Right cardiac atrium (tissue), 5 donors: ENCODE measurements at regions not wholly inside any gene's neighbourhood (a gene's known extent, or its start where the extent isn't known, plus 50 kb on each side); places are given as distances from the start of the nearest gene placed in this dataset.

Experiments used
- ATAC-seq, 2 donors: fragments of 200-7000 bp; cut with Tn5 transposase; one replicate each; pipeline versions ENCODE4 v1.8.0 to v1.9.1; 2020; ENCODE audit warnings: moderate library complexity in 2 of 2, mild to moderate bottlenecking in 1 of 2
- DNase-seq, 3 donors: peaks; one replicate each; pipeline ENCODE4 v3.0.0-alpha.2; 2020
- H3K27ac ChIP-seq: one replicate; pipeline ENCODE4 v1.5.1; 2013; ENCODE audit warnings: mild to moderate bottlenecking, low read length, control low read depth, moderate library complexity
- H3K27me3 ChIP-seq: one replicate; pipeline ENCODE4 v1.6.1; 2013; ENCODE audit not compliant: control insufficient read depth, insufficient read depth
- H3K4me1 ChIP-seq: one replicate; pipeline ENCODE4 v1.6.1; 2013; ENCODE audit warnings: low read length; ENCODE audit not compliant: control insufficient read depth, insufficient read depth
- H3K4me3 ChIP-seq: one replicate; pipeline ENCODE4 v1.5.1; 2013; ENCODE audit warnings: low read length, control low read depth
- H3K9me3 ChIP-seq: one replicate; pipeline ENCODE4 v1.6.1; 2013; ENCODE audit warnings: low read length; ENCODE audit not compliant: control insufficient read depth
- WGBS: extraction: QIAGEN DNeasy Blood & Tissue Kit; methylation state at CpG from one replicate; pipeline ENCODE4 v1.1.7; 2013; 5-methylcytosine and 5-hydroxymethylcytosine counted together
- intact Hi-C, 4 donors: fragments of 100-400 bp; cut with DNase I; formaldehyde crosslinking; loops; one replicate each; pipeline versions ENCODE4 v1.11.0 to v1.14.0; 2022 to 2023
- donor health status: healthy with polysubstance abuse.
- donor health status: DM: no; HTN: yes; CAD: no.
- donor health status: DM: no; HTN: no; CAD: no.
- donor health status: DM: no; HTN: yes; CAD: no; lungs with severe emphysema.
- donor health status: DM: yes; HTN: yes; CAD: no.

DNA sequence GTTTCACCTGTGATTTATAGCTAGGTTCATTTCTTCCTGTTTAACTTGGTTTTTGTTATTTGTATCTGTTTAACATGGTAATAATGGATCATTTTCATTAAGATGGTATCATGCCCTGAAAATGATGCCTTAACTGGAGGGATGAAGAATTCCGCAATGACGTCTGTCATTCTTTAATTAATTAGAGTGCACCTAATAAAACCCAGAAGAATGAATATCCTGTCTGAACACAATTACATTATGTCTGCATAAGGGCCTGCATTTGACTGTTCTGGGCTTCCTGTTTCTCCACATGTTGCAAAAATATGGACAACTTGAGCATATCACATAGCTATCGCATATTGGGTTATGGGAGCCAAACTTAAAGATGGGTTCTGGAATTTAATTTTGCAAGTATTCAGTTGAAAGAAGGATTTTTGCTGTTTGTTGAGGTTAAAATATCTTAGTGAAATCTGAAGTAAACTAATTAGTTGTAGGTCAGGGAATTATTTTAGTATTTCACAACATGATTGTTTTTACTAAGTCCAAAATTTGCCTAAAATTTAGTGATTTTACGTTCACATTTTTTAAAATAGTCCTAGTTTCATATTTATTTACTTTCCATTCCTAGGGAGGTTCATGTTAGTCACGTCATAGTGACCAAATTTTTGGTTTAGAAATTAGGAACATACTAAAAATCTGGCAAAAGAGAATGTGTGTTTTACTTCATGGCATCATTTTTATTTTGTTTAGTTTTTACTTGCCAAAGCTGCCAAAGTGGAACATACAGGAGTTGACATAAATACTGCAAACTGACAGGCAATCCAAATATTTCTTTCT, 321.0 kb upstream of the TGFBR2 start:
- WGBS, result 69% methylated on average over 5 of the region's 5 CpGs
- no peak for DNase-seq

DNA sequence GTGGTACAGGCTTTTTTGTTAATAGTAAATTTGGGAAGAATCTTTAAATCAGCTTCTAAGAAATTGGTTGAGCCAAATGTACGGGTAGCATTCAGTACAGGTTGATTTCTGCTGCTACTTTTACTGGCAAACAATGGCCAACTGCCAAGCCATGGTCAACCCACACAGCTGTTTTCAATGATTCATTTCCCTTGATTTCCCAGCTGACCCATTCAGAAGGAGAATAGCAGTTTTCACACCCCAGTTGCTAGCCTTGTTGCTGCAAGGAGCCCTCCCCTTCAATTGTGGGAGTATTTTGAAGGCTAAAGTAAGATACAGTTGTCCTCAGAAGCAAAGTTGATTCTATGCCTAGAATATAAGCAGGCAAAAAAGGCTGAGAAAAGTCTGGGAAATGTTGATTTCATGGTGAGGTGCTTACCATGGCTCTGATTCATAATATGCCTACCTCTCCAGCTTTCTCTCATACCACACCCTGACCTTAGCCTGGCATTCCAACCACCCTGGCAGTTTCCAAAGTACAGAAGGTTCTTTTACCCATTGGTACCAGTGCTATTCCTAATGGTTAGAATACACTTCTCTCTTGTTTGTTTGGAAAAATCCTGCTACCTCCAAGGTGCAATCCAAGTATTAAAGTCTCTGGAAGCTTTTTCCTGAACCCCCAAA, 320.3 kb upstream of the TGFBR2 start:
- intact Hi-C loops, result no loop called here
- Histone ChIP-seq H3K27ac (peak overlapping the region; percentile 62), H3K9me3 (no peaks in the 10 kb centered on the region), H3K27me3 (no peaks in the 10 kb centered on the region), H3K4me3 (no peak overlapping the region), H3K4me1 (peaks cover 6% of the 10 kb centered on the region)
- DNase-seq (peak; percentile 78 to 87 (median 83)), ATAC-seq (peak; percentile 96 to 97)
- WGBS, result 23% methylated on average over 1 of the region's 1 CpG

More for the DNA sequence above, 321.0 kb upstream of the TGFBR2 start:
- H3K4me3 ChIP-seq, result no peak overlapping the region
- intact Hi-C loops, result no loop called here
- ATAC-seq, result peak in 1 of 2 donors; percentile 6
- H3K4me1 ChIP-seq, result peaks cover 6% of the 10 kb centered on the region
- H3K9me3 ChIP-seq, result no peaks in the 10 kb centered on the region
- no peaks in the 10 kb centered on the region for H3K27me3 ChIP-seq
- no peak overlapping the region for H3K27ac ChIP-seq

DNA sequence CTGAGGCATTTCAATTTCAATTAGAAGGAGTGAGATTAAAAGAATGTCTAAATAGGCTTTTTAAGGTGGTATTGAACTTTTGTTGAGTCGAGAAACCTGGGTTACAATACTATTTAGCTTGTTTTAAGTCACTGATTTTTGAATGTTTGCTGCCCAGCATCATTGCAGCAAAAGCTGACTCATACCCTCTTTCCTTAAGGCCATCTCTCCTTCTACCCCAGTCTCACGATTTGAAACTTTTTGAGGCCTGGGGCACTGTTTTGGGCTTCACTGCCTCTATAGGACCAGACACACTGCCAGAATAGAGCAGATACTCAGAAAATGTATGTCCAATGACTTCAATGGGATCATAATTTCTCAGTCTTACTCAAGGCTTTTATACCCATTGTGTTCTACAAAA, 319.6 kb upstream of the TGFBR2 start:
- intact Hi-C loops, result no loop called here
- Histone ChIP-seq H3K4me3 (no peak overlapping the region), H3K27me3 (no peaks in the 10 kb centered on the region), H3K27ac (peak overlapping the region; percentile 68), H3K4me1 (peaks cover 6% of the 10 kb centered on the region), H3K9me3 (no peaks in the 10 kb centered on the region)
- no peak for DNase-seq
- 93% methylated on average over 2 of the region's 2 CpGs for WGBS
- no peak for ATAC-seq

DNA sequence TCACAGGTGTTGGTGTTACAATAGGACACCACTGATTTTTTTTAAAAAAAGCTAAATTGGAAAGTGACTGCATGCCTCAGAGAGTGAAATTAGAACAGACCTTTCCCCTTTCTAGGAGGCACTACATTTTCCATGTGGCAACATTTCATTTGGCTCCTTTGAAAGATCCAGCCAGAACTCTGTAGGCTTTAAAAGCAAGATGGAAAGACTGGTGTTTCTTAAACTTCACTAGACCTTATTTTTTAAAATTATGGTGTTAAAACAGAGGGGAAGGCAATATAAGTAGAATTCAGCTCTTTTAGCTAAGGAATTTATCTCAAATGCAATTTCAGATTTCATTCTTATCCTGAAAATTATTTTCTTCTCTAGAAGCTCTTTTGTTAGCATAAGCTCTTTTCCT, 317.6 kb upstream of the TGFBR2 start:
- intact Hi-C loops, result no loop called here
- Histone ChIP-seq H3K4me1 (peaks cover 6% of the 10 kb centered on the region), H3K27ac (no peak overlapping the region), H3K27me3 (no peaks in the 10 kb centered on the region), H3K9me3 (no peaks in the 10 kb centered on the region), H3K4me3 (no peak overlapping the region)
- ATAC-seq, result no peak
- no peak for DNase-seq

DNA sequence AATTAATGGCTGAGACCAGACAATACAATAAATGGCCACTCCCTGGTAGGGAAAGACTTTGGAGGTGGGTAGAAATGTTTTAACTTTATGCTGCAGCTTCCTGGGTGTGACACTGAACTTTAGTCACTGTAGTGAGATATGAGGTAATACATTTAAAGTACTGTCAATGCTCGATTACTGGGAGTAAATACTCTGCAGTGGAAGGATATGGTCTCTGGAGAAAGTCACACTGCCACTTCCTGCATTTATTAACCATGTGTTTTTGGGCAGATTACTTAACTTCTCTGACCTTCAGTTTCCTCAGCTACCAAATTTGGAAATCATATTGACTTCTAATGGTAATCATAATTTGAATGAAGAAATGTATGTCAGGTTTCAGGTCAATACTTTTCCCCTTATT, 317.1 kb upstream of the TGFBR2 start:
- ATAC-seq (peak in 1 of 2 donors; percentile 36), DNase-seq (no peak)
- H3K27ac ChIP-seq, result no peak overlapping the region
- H3K4me3 ChIP-seq, result no peak overlapping the region
- no peaks in the 10 kb centered on the region for H3K9me3 ChIP-seq
- H3K27me3 ChIP-seq, result no peaks in the 10 kb centered on the region
- 21% methylated on average over 1 of the region's 1 CpG for WGBS
- peaks cover 6% of the 10 kb centered on the region for H3K4me1 ChIP-seq
- intact Hi-C loops, result no loop called here

DNA sequence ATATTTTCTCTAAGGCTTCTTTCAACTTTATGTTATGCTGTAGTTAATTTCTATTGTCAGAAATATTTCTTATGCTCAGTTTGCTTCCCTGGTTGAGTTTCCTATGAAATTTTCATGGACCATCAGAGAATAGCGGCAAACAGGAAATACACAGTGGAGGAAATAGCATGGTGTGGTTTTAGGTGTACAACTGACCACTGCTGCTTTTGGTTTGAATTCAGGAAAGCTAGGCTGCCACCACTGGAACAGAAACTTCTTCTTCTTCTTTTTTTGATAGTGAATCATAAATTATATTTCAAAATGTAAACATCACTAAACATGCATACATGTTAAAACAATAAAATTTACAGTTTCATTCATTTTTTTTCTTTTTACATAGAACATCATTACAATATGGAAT, 316.6 kb upstream of the TGFBR2 start:
- Histone ChIP-seq H3K4me1 (peaks cover 6% of the 10 kb centered on the region), H3K27me3 (no peaks in the 10 kb centered on the region), H3K9me3 (no peaks in the 10 kb centered on the region), H3K27ac (no peak overlapping the region), H3K4me3 (no peak overlapping the region)
- no peak for DNase-seq
- ATAC-seq, result no peak
- WGBS, result 62% methylated on average over 1 of the region's 1 CpG
- intact Hi-C loops, result no loop called here

DNA sequence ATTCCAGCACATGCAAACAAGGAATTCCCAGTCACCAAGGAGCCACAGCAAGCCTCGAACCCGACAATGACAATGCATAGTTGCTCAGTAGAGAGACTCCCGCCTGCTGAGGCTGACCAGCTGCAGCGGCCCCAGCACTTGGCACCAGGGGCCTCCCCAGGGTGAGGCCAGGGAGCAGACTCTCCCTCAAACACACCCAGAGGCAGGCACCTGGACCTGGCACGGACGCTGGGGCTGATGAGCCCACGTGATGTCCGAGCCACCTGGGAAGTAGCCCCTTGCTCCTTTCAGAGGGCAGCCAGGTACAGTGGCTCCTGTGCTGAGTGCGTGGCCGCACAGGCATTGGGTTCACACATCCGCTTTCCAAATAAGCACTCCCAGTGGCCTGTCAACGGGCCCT, 315.9 kb upstream of the TGFBR2 start:
- Histone ChIP-seq H3K4me3 (no peak overlapping the region), H3K4me1 (peaks cover 4% of the 10 kb centered on the region), H3K27me3 (no peaks in the 10 kb centered on the region), H3K27ac (no peak overlapping the region), H3K9me3 (no peaks in the 10 kb centered on the region)
- 96% methylated on average over 12 of the region's 12 CpGs for WGBS
- DNase-seq (peak in 2 of 3 donors; percentile 24 to 33), ATAC-seq (no peak)
- intact Hi-C loops, result no loop called here

DNA sequence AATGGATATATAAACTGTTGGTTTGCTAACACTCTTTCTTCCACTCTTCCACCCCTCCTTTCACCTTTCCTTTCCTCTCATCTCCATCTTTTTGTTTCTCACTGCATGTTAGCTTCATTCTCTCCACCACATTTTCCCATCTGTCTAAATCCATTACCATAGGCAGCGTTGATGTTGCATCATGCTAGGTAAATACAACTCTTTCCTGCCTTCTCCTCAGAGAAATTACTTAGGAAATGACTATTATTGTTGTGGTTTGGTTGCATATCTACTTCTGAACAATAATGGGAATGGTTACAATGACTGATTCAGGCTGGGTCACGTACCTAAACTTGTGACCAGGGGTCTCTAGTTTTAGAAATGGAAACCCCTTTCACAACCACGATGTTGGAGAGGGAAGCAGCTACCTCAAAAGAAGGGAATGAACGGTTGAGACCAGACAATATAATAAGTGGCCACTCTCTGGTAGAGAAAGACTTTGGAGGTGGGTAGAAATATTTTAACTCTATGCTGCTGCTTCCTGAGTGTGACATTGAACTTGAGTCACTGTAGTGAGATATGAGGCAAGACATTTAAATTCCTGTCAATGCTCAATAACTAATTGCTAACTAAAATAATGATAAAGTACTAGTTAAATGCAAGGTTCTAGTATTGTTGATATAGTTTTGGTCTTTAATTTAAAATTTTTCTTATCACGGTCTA, 314.1 kb upstream of the TGFBR2 start:
- peak in 1 of 2 donors; percentile 62 for ATAC-seq
- H3K4me1 ChIP-seq, result peaks cover 1% of the 10 kb centered on the region
- 67% methylated on average over 5 of the region's 5 CpGs for WGBS
- no peak overlapping the region for H3K4me3 ChIP-seq
- no peak overlapping the region for H3K27ac ChIP-seq
- intact Hi-C loops, result no loop called here
- no peaks in the 10 kb centered on the region for H3K9me3 ChIP-seq
- DNase-seq, result no peak
- no peaks in the 10 kb centered on the region for H3K27me3 ChIP-seq

DNA sequence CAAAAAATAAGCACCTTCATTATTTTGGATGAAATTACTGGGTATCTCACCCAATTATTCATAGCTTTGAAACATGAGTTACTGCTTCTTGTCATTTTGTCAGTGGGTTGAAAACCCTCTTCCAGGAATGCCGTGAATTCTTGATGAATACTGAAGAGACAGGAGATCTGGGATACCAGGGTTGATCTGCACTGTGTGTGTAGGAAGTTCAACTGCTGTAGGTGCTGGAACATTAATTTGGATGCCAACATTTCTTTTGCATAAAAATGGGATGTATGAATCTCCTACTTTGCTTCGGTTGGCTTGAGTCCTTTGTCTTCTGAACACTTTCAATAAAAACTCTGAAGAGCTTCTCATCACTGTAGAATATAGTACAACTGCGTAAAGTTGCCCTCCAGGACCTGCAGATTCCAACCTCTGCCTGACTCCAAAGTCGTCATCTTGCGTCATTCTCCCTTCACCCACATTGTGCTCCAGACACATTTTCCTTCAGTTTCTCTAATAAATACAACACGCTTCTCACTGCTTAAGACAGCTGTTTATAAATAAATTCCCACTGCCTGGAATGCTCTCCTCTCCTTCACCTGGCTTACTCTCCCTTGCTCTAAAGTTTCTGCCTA, 312.7 kb upstream of the TGFBR2 start:
- intact Hi-C loops, result no loop called here
- H3K4me1 ChIP-seq, result peaks cover 3% of the 10 kb centered on the region
- H3K27ac ChIP-seq, result no peak overlapping the region
- no peak for DNase-seq
- no peak overlapping the region for H3K4me3 ChIP-seq
- H3K9me3 ChIP-seq, result no peaks in the 10 kb centered on the region
- H3K27me3 ChIP-seq, result no peaks in the 10 kb centered on the region
- no peak for ATAC-seq
- 92% methylated on average over 6 of the region's 6 CpGs for WGBS

DNA sequence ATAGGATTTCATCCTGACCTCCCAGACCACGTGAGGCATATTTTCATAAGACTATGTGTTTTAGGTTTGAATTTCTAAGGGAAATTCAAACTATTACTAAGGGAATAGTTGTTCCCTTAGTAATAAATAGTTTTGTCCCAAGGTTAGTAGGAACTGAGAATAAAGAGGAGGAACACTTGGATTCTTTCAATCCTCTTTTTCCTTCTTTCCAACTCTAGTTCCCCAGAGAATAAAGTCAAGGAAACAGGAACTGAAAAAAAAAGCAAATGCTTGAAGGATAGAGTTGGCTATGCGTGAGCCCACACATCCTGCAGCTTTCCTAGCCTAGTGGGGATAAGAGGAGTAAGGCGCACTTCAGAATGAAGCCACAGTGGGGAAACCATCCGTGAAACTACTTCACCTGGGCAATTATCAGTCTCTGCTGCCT, 312.1 kb upstream of the TGFBR2 start:
- H3K9me3 ChIP-seq, result no peaks in the 10 kb centered on the region
- DNase-seq (peak in 1 of 3 donors; percentile 25), ATAC-seq (peak; percentile 31 to 38)
- intact Hi-C loops, result no loop called here
- no peaks in the 10 kb centered on the region for H3K27me3 ChIP-seq
- H3K4me3 ChIP-seq, result no peak overlapping the region
- H3K4me1 ChIP-seq, result peaks cover 3% of the 10 kb centered on the region
- 59% methylated on average over 4 of the region's 4 CpGs for WGBS
- no peak overlapping the region for H3K27ac ChIP-seq

DNA sequence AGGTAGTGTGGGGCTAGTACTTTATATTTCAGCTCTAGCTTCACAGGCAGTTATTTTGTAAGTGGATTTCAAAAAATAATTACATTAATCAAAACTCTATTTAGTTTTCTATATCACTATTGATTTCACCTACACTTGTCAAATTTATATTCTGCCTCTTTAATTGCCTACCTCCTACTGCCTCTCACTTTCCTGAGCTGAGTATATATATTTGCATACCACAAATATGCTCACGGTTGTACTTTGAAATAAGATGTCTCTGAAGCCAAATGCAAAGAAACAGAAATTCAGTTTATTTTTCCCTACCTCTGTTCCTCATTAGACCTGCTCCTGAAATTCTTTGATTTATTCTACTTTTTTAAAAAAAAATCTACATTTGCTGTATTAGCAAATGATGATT, 309.3 kb upstream of the TGFBR2 start:
- ATAC-seq, result no peak
- intact Hi-C loops, result no loop called here
- no peaks in the 10 kb centered on the region for H3K27me3 ChIP-seq
- no peak overlapping the region for H3K27ac ChIP-seq
- no peak overlapping the region for H3K4me3 ChIP-seq
- peaks cover 4% of the 10 kb centered on the region for H3K4me1 ChIP-seq
- 86% methylated on average over 1 of the region's 1 CpG for WGBS
- no peaks in the 10 kb centered on the region for H3K9me3 ChIP-seq
- no peak for DNase-seq
